ENCODE measurements at regions not wholly inside any gene's neighbourhood (a gene's known extent, or its start where the extent isn't known, plus 50 kb on each side); places are given as distances from the start of the nearest gene placed in this dataset.
A peak's percentile ranks its signal among the peaks of the same experiment; 100 is the strongest.

DNA sequence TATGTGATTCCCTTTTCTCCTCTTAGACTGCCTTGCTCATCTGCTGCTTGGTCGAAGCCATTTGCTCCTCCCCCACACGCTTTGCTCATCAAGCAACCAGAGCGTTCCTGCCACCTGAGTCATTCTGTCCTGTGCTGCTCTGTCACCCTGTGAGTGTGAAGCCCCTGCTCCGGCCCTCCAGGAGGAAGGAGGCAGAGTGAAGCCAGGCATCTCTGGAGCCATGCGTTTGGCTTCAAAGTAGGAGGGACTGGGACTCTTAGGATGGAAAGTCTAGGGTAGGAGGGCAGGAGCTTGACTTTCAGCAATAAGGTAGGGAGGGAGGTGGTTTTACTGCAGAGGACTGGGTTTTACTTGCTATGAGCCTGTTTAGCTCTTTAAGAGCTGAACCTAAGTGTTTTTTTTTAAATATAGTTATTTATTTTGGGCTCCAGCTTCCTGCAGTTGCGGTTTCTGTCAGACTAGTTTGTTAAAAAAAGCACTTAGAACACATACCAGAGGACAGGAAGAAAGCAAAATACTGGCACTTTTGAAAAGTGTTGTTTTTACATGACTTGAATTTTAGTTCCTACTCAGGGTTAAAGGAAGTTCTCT is 63.6 kb downstream of the SPINK2 start:
- H3K27me3 ChIP-seq (ENCODE audit: control insufficient read depth, insufficient read depth, low read length) = no peaks in the 10 kb centered on the region
- intact Hi-C loops (cut with micrococcal nuclease) = loop anchor here (5.0 kb wide), 1 partner anchor 111 kb away; no protein-coding TSS in a partner anchor
- H3K36me3 Mint-ChIP-seq = no peaks in the 10 kb centered on the region
- peak overlapping the region; percentile 90 for H3K4me3 Mint-ChIP-seq
- no peak for TF ChIP-seq CTCF (IDR thresholded peaks at IDR 0.05)
- peak overlapping the region; percentile 91 to 94 for H3K27ac Mint-ChIP-seq
- DNase-seq (peak; percentile 56 to 77), ATAC-seq (peak; percentile 80 to 92 (median 86))
- H3K4me3 ChIP-seq (ENCODE audit: low read length) = peak overlapping the region; percentile 10
- H3K4me1 ChIP-seq (ENCODE audit: control insufficient read depth, insufficient read depth, low read length) = peaks cover 32% of the 10 kb centered on the region
- H3K4me1 Mint-ChIP-seq = peaks cover 33 to 45% of the 10 kb centered on the region in 2 donors
- H3K27ac ChIP-seq (ENCODE audit: low read length) = peak overlapping the region; percentile 79
- 0% methylated on average over 6 of the region's 6 CpGs for WGBS (ENCODE audit: insufficient coverage)
- H3K9me3 Mint-ChIP-seq = no peaks in the 10 kb centered on the region
- H3K27me3 Mint-ChIP-seq (ENCODE audit: low read depth in 2 of 2) = no peaks in the 10 kb centered on the region
- H3K36me3 ChIP-seq (ENCODE audit: control insufficient read depth, insufficient read depth, low read length) = no peaks in the 10 kb centered on the region
- no peaks in the 10 kb centered on the region for H3K9me3 ChIP-seq (ENCODE audit: control insufficient read depth, insufficient read depth, low read length)

DNA sequence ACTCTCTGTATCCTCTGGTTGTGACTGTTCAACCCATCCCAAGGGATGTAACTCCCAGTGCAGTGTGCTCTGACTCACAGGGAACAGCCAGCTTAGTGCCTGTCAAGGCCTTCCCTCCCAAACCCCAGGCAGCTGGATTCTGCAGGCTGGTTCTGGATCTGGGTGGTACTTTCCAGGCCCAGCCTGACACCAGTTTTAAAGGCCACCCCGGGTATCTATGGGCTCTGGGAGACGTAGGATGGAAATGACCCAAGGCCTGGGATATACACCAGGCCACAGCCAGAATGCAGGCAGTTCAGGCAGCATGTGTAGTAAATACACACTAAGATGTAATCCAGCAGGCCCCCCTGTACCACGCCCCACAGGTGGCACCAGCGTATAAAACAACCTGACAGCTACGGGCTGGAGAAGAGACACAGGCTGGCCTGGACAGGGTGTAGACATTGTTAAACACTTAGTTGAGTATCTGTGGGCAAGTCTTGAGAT is 64.2 kb downstream of the SPINK2 start:
- 42% methylated on average over 5 of the region's 5 CpGs for WGBS (ENCODE audit: insufficient coverage)
- Mint-ChIP-seq H3K36me3 (no peaks in the 10 kb centered on the region), H3K9me3 (no peaks in the 10 kb centered on the region), H3K27me3 (ENCODE audit: low read depth in 2 of 2) (no peaks in the 10 kb centered on the region), H3K4me3 (peak overlapping the region; percentile 90), H3K27ac (peak overlapping the region; percentile 91 to 94), H3K4me1 (peaks cover 33 to 45% of the 10 kb centered on the region in 2 donors)
- Histone ChIP-seq H3K4me3 (ENCODE audit: low read length) (peak overlapping the region; percentile 10), H3K27me3 (ENCODE audit: control insufficient read depth, insufficient read depth, low read length) (no peaks in the 10 kb centered on the region), H3K4me1 (ENCODE audit: control insufficient read depth, insufficient read depth, low read length) (peaks cover 32% of the 10 kb centered on the region), H3K36me3 (ENCODE audit: control insufficient read depth, insufficient read depth, low read length) (no peaks in the 10 kb centered on the region), H3K27ac (ENCODE audit: low read length) (peak overlapping the region; percentile 79), H3K9me3 (ENCODE audit: control insufficient read depth, insufficient read depth, low read length) (no peaks in the 10 kb centered on the region)
- DNase-seq (peak in 1 of 2 donors; percentile 61), ATAC-seq (peak; percentile 43 to 57 (median 51))
- no peak for TF ChIP-seq CTCF (IDR thresholded peaks at IDR 0.05)
- intact Hi-C loops (cut with micrococcal nuclease) = loop anchor here (5.0 kb wide), 1 partner anchor 110 kb away; no protein-coding TSS in a partner anchor

DNA sequence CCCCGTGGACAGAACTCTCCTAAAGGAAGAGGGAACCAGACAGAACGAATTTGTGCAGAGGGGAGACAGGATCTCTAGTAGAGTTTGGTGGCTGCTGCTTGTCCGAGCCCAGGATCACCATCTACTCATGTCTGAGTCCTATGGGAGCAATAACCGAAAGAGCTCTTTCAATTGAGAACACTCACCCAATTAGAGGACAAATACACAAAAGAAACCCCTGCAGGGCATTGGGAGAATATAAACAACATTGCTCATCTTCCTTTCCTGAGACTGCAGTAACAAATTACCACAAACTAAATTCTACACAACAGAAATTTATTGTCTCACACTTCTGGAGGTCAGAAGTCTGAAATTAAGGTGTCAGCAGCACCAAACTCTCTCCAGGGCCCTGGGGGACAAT is 65.6 kb downstream of the SPINK2 start:
- no peak for ATAC-seq
- intact Hi-C loops (cut with micrococcal nuclease) = loop anchor here (5.0 kb wide), 1 partner anchor 109 kb away; no protein-coding TSS in a partner anchor
- Mint-ChIP-seq H3K4me1 (peaks cover 40 to 51% of the 10 kb centered on the region in 2 donors), H3K27ac (peak overlapping the region; percentile 91 to 94), H3K4me3 (no peak overlapping the region), H3K27me3 (ENCODE audit: low read depth in 2 of 2) (no peaks in the 10 kb centered on the region), H3K36me3 (no peaks in the 10 kb centered on the region), H3K9me3 (no peaks in the 10 kb centered on the region)
- no peak for DNase-seq
- Histone ChIP-seq H3K27ac (ENCODE audit: low read length) (no peak overlapping the region), H3K4me1 (ENCODE audit: control insufficient read depth, insufficient read depth, low read length) (peaks cover 32% of the 10 kb centered on the region), H3K27me3 (ENCODE audit: control insufficient read depth, insufficient read depth, low read length) (no peaks in the 10 kb centered on the region), H3K4me3 (ENCODE audit: low read length) (no peak overlapping the region), H3K9me3 (ENCODE audit: control insufficient read depth, insufficient read depth, low read length) (no peaks in the 10 kb centered on the region), H3K36me3 (ENCODE audit: control insufficient read depth, insufficient read depth, low read length) (no peaks in the 10 kb centered on the region)
- no peak for TF ChIP-seq CTCF (IDR thresholded peaks at IDR 0.05)
- 79% methylated on average over 4 of the region's 4 CpGs for WGBS (ENCODE audit: insufficient coverage)

Measured in natural killer cell (primary cell).